Panc1 (cell line): ENCODE measurements at regions not wholly inside any gene's neighbourhood (a gene's known extent, or its start where the extent isn't known, plus 50 kb on each side); places are given as distances from the start of the nearest gene placed in this dataset.

Experiments
- ATAC-seq: fragments of 200-7000 bp; cut with Tn5 transposase; 2 replicates; pipeline ENCODE4 v1.9.1; 2020; ENCODE audit warnings: mild to moderate bottlenecking, moderate library complexity
- BruUV-seq: library from RNA; stranded (reverse); fragments of 400-500 nt; replicated peaks from 2 replicates; lab custom pipeline; 2021; lab: Mats Ljungman, UMichigan
- CTCF ChIA-PET: fragments of 300-600 bp; sonication (Branson Sonifier 250); formaldehyde crosslinking; loops from one replicate; lab custom pipeline; 2022; ENCODE audit warnings: antibody characterized with exemption; lab: Charles Lee
- POLR2A ChIA-PET: fragments of 300-600 bp; sonication (Branson Sonifier 250); formaldehyde crosslinking; loops from one replicate; lab custom pipeline; 2022; ENCODE audit warnings: antibody characterized with exemption; lab: Charles Lee
- DNase-seq: peaks from one replicate; pipeline ENCODE4 v3.0.0-alpha.2; 2010; ENCODE audit warnings: low read depth, low spot score
- H3K27ac ChIP-seq: 2 replicates; pipeline ENCODE4 v1.5.1; 2011; ENCODE audit warnings: mild to moderate bottlenecking, low read length, inconsistent platforms
- H3K27me3 ChIP-seq: fragments of 200-500 bp; sonication (Bioruptor generic); 2 replicates; pipeline ENCODE4 v1.6.0; 2014; ENCODE audit warnings: low read length, inconsistent platforms; ENCODE audit not compliant: control insufficient read depth, insufficient read depth
- H3K36me3 ChIP-seq: fragments of 200-500 bp; sonication (Bioruptor generic); 2 replicates; pipeline ENCODE4 v1.5.1; 2014; ENCODE audit warnings: inconsistent platforms, mild to moderate bottlenecking, low read length, moderate library complexity; ENCODE audit not compliant: control insufficient read depth, insufficient read depth
- H3K4me1 ChIP-seq: 2 replicates; pipeline ENCODE4 v1.5.1; 2011; ENCODE audit warnings: inconsistent platforms, mild to moderate bottlenecking, low read length, moderate library complexity; ENCODE audit not compliant: control insufficient read depth, insufficient read depth
- H3K4me3 ChIP-seq, 2 experiments: 2 replicates each; pipeline ENCODE4 v1.5.1; 2011 to 2012; ENCODE audit warnings: low read depth in 2 of 2, low read length in 2 of 2, mild to moderate bottlenecking in 2 of 2, inconsistent platforms in 1 of 2, moderate library complexity in 1 of 2
- H3K9me3 ChIP-seq: fragments of 200-500 bp; sonication (Bioruptor generic); 2 replicates; pipeline ENCODE4 v1.5.1; 2014; ENCODE audit warnings: low read depth, mild to moderate bottlenecking, inconsistent platforms, low read length, moderate library complexity; ENCODE audit not compliant: control insufficient read depth, insufficient read depth
- POLR2AphosphoS5 ChIP-seq: IDR thresholded peaks from 2 replicates; pipeline ENCODE4 v1.6.1; 2012; ENCODE audit warnings: mild to moderate bottlenecking, low read depth, low read length, moderate library complexity
- SIN3A ChIP-seq: IDR thresholded peaks from 2 replicates; pipeline ENCODE4 v1.6.1; 2012; ENCODE audit warnings: low read depth, mild to moderate bottlenecking, low read length, moderate library complexity, borderline replicate concordance; ENCODE audit not compliant: insufficient read depth
- TCF7L2 ChIP-seq: IDR thresholded peaks from 2 replicates; pipeline ENCODE4 v1.6.1; 2011; ENCODE audit warnings: mild to moderate bottlenecking, low read depth, low read length, inconsistent platforms
- in situ Hi-C: cut with HindIII; loops from 2 replicates; pipeline ENCODE4 v1.10.0; 2016; ENCODE audit warnings: low sequenced_read_pairs, low pct_unique_long_range_greater_than_20kb
- intact Hi-C: fragments of 100-400 bp; cut with micrococcal nuclease; formaldehyde crosslinking; loops from one replicate; pipeline ENCODE4 v1.10.0; 2022; ENCODE audit not compliant: unreplicated experiment
- TF ChIP-seq, protein P1 (sequence below), 2 experiments: IDR thresholded peaks; 2 replicates each; pipeline ENCODE4 v1.6.1; 2011 to 2012; ENCODE audit warnings: low read depth in 2 of 2, control low read depth in 1 of 2, low read length in 1 of 2, mild to moderate bottlenecking in 1 of 2, moderate library complexity in 1 of 2; ENCODE audit not compliant: insufficient read depth in 1 of 2
- TF ChIP-seq, protein P2 (sequence below): fragments of 450-650 bp; IDR thresholded peaks from 2 replicates; pipeline ENCODE4 v1.5.1; 2017; ENCODE audit warnings: mild to moderate bottlenecking

DNA sequence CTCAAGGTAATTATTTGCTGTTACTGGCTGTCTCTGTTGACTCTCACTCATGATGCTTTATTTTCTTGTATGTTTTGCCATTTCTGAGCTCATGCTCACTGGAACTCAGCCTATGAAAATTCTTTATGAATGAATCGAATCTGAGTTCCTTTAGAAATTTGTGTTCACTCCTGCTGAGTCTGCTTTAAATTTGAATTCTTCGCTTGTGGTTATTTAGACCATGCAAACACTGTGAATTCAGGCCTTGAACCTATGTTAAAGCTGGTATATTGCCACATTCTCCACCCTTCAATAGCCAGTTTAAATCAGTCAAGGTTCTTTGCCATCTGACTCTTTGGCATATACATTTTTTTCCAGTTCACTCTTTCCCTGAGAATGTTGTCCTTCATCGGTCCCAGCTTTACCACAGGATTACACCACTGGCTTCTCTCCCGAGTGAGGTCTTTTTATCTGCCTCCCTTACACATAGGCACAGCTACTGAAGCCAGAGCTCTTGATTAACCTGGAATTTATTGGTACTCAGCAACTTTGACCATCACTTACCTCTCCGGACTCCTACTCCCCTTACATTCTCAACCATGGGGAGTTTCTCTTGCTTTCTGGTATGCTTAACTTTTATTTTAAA, 400.6 kb downstream of the VPS13C start:
- DNase-seq, result no peak
- CTCF ChIA-PET, result no interaction called here
- POLR2A ChIA-PET, result no interaction called here
- no peaks in the 10 kb centered on the region for H3K4me1 ChIP-seq
- no peaks in the 10 kb centered on the region for H3K9me3 ChIP-seq
- intact Hi-C loops, result no loop called here
- H3K27me3 ChIP-seq, result peaks cover 2% of the 10 kb centered on the region; the same call in 1 of the 2 replicates
- ATAC-seq, result no peak
- TF ChIP-seq, protein P1, sequence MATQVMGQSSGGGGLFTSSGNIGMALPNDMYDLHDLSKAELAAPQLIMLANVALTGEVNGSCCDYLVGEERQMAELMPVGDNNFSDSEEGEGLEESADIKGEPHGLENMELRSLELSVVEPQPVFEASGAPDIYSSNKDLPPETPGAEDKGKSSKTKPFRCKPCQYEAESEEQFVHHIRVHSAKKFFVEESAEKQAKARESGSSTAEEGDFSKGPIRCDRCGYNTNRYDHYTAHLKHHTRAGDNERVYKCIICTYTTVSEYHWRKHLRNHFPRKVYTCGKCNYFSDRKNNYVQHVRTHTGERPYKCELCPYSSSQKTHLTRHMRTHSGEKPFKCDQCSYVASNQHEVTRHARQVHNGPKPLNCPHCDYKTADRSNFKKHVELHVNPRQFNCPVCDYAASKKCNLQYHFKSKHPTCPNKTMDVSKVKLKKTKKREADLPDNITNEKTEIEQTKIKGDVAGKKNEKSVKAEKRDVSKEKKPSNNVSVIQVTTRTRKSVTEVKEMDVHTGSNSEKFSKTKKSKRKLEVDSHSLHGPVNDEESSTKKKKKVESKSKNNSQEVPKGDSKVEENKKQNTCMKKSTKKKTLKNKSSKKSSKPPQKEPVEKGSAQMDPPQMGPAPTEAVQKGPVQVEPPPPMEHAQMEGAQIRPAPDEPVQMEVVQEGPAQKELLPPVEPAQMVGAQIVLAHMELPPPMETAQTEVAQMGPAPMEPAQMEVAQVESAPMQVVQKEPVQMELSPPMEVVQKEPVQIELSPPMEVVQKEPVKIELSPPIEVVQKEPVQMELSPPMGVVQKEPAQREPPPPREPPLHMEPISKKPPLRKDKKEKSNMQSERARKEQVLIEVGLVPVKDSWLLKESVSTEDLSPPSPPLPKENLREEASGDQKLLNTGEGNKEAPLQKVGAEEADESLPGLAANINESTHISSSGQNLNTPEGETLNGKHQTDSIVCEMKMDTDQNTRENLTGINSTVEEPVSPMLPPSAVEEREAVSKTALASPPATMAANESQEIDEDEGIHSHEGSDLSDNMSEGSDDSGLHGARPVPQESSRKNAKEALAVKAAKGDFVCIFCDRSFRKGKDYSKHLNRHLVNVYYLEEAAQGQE (IDR thresholded peaks at IDR 0.05; ENCODE audit: insufficient read depth in 1 of 2, low read depth in 2 of 2, low read length in 1 of 2), result no peak
- TF ChIP-seq, protein P2, sequence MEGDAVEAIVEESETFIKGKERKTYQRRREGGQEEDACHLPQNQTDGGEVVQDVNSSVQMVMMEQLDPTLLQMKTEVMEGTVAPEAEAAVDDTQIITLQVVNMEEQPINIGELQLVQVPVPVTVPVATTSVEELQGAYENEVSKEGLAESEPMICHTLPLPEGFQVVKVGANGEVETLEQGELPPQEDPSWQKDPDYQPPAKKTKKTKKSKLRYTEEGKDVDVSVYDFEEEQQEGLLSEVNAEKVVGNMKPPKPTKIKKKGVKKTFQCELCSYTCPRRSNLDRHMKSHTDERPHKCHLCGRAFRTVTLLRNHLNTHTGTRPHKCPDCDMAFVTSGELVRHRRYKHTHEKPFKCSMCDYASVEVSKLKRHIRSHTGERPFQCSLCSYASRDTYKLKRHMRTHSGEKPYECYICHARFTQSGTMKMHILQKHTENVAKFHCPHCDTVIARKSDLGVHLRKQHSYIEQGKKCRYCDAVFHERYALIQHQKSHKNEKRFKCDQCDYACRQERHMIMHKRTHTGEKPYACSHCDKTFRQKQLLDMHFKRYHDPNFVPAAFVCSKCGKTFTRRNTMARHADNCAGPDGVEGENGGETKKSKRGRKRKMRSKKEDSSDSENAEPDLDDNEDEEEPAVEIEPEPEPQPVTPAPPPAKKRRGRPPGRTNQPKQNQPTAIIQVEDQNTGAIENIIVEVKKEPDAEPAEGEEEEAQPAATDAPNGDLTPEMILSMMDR, result no peak
- TF ChIP-seq POLR2AphosphoS5, result no peak
- no peak for TF ChIP-seq SIN3A
- no peak for TF ChIP-seq TCF7L2
- H3K27ac ChIP-seq, result no peak overlapping the region
- BruUV-seq, result no TSS peak
- no peaks in the 10 kb centered on the region for H3K36me3 ChIP-seq
- H3K4me3 ChIP-seq, result no peak overlapping the region
- in situ Hi-C loops, result no loop called here

DNA sequence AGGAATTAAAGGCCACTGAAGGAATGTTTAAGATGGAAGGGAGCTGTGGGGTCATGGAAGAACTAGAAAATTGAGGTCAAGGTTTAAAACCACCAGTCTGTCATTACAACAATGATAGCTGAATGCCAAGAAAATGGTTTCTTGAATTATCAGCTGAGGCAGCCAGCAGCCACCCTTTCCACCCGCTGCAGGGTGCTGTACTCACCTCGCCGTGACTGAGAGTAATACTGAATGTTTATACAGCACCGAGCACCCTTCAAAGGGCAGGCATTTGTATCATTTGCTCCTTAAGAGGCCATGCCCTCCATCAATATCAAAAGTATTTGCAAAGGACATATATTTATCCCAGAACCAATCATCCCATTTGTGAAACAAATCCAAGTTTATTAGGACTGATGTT, 402.8 kb downstream of the VPS13C start:
- Histone ChIP-seq H3K9me3 (no peaks in the 10 kb centered on the region), H3K27ac (no peak overlapping the region), H3K4me1 (no peaks in the 10 kb centered on the region), H3K36me3 (no peaks in the 10 kb centered on the region), H3K4me3 (no peak overlapping the region), H3K27me3 (peaks cover 2% of the 10 kb centered on the region; the same call in 1 of the 2 replicates)
- ATAC-seq, result no peak
- in situ Hi-C loops (no loop called here), intact Hi-C loops (no loop called here)
- TF ChIP-seq TCF7L2 (no peak), POLR2AphosphoS5 (no peak), SIN3A (no peak)
- TF ChIP-seq, protein P2, result no peak
- TF ChIP-seq, protein P1 (IDR thresholded peaks at IDR 0.05; ENCODE audit: insufficient read depth in 1 of 2, low read depth in 2 of 2, low read length in 1 of 2), result no peak
- POLR2A ChIA-PET, result no interaction called here
- no TSS peak for BruUV-seq
- no peak for DNase-seq
- CTCF ChIA-PET, result no interaction called here
